ENCODE measurements at regions not wholly inside any gene's neighbourhood (a gene's known extent, or its start where the extent isn't known, plus 50 kb on each side); places are given as distances from the start of the nearest gene placed in this dataset.

- no peak for TF ChIP-seq POLR2AphosphoS5 (IDR thresholded peaks at IDR 0.05; ENCODE audit: low read depth, low read length)
- no peak for TF ChIP-seq TAF1 (IDR thresholded peaks at IDR 0.05; ENCODE audit: borderline replicate concordance, insufficient read depth, low read length)
- TF ChIP-seq SIN3A (IDR thresholded peaks at IDR 0.05; ENCODE audit: borderline replicate concordance, insufficient read depth, low read length) = no peak
- no peak for TF ChIP-seq REST (IDR thresholded peaks at IDR 0.05; ENCODE audit: insufficient read depth in 1 of 2, low read depth in 2 of 2, low read length in 2 of 2)
Measured at GRCh38 chr18:46282177-46282570, 178.0 kb downstream of the HAUS1 start.

Data from PFSK-1 (cell line).